ENCODE measurements at regions not wholly inside any gene's neighbourhood (a gene's known extent, or its start where the extent isn't known, plus 50 kb on each side); places are given as distances from the start of the nearest gene placed in this dataset.

DNA sequence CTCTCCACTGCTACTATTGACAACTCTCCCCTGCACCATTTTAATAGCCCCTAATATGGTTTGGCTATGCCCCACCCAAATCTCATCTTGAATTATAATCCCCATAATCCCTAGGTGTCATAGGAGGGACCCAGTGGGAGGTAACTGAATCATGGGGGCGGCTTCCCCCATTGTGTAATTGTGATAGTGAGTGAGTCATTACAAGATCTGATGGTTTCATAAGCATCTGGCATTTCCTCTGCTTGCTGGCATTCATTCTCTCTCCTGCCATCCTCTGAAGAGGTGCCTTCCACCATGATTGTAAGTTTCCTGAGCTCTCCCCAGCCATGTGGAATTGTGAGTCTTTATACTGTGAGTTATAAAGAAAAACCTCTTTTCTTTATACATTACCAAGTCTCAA is 74.1 kb upstream of the TCF21 start:
- H3K9me3 ChIP-seq (ENCODE audit: control insufficient read depth, insufficient read depth, low read length) = peaks cover 5% of the 10 kb centered on the region
- H3K4me1 ChIP-seq (ENCODE audit: insufficient read depth, low read length) = no peaks in the 10 kb centered on the region
- H3K9ac ChIP-seq (ENCODE audit: low read depth, low read length) = no peak overlapping the region
- no peaks in the 10 kb centered on the region for H3K36me3 ChIP-seq (ENCODE audit: insufficient read depth, low read length)

DNA sequence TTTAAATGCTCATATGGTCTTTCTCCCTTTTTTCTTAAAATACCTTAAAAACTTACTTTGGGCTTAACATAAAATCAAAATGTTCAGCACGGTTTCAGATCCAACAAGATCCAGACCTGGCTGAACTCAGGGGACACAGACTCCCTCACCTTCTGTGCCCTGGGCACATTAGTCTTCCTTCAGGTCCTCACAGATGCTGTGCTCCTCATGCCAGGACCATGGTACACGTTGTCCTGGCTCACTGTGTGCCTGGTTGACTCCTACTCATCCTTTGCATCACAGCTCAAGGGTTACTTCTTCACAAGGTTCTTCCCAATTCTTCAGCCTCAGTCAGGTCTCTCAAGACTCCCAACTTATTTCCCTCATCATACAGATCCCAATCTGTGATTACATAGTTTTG is 73.6 kb upstream of the TCF21 start:
- no peak overlapping the region for H3K9ac ChIP-seq (ENCODE audit: low read depth, low read length)
- no peaks in the 10 kb centered on the region for H3K4me1 ChIP-seq (ENCODE audit: insufficient read depth, low read length)
- no peaks in the 10 kb centered on the region for H3K36me3 ChIP-seq (ENCODE audit: insufficient read depth, low read length)
- H3K9me3 ChIP-seq (ENCODE audit: control insufficient read depth, insufficient read depth, low read length) = peaks cover 5% of the 10 kb centered on the region

DNA sequence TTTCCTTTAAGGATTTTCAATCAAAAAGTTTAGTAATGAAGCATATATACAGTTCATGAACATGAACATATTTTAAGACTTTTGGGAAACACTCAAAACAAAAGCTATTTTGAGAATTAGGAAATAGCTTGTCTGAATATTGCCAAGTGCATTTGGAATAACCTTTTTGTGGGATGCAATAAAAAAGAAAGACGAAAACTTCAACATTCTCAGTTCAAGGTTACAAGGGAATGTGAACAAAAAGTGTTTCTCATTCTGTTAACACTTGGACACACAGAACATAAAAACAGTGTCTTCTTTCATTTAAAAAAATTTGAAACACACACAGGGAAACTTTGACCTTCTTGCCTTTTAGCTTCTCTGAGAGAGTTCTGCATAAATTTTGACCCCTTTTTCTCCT is 72.7 kb upstream of the TCF21 start:
- Histone ChIP-seq H3K9ac (ENCODE audit: low read depth, low read length) (no peak overlapping the region), H3K36me3 (ENCODE audit: insufficient read depth, low read length) (no peaks in the 10 kb centered on the region), H3K4me1 (ENCODE audit: insufficient read depth, low read length) (no peaks in the 10 kb centered on the region)

DNA sequence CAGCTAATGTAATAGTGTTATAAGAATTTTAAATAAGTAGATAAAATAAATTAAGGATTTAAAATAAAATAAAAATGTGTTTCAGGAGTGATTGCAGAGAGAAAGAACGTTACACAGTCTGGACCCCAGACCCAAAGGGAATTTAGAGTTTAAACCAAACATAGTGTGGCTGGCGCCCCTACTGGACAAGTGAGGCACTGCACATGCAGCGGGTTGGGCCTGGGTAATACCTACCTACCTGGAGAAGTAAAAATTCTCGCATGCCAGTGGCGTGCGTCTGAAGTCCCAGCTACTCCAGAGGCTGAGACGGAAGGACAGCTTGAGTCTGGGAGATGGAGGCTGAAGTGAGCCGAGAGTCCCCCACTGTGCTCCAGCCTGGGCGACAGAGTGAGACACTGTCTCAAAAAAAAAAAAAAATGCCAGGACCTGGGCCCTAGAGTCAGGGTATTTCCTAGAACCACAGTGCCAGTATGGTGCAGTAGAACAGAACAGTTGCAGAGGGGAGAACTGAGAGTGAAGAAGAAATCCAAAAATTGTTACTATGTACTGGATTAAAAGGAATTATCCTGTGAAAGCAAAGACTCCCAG is 71.4 kb upstream of the TCF21 start:
- H3K36me3 ChIP-seq (ENCODE audit: insufficient read depth, low read length) = no peaks in the 10 kb centered on the region
- peaks cover 5% of the 10 kb centered on the region for H3K9me3 ChIP-seq (ENCODE audit: control insufficient read depth, insufficient read depth, low read length)
- no peaks in the 10 kb centered on the region for H3K4me1 ChIP-seq (ENCODE audit: insufficient read depth, low read length)
- H3K9ac ChIP-seq (ENCODE audit: low read depth, low read length) = no peak overlapping the region

More for the DNA sequence above, 72.7 kb upstream of the TCF21 start:
- H3K9me3 ChIP-seq (ENCODE audit: control insufficient read depth, insufficient read depth, low read length) = peaks cover 5% of the 10 kb centered on the region

DNA sequence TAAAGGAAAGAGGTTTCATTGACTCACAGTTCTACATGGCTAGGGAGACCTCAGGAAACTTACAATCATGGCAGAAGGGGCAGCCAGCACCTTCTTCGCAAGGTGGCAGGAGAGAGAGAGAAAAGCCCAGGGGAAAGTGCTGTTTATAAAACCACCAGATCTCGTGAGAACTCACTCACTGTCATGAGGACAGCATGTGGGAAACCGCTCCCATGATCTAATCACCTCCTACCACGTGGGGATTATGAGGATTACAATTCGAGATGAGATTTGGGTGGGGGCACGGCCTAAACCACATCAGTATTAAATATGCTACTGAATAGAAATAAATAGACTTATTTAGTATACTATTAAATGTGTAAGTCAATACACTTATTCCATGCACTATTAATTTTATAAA is 70.6 kb upstream of the TCF21 start:
- Histone ChIP-seq H3K9me3 (ENCODE audit: control insufficient read depth, insufficient read depth, low read length) (peaks cover 5% of the 10 kb centered on the region), H3K9ac (ENCODE audit: low read depth, low read length) (no peak overlapping the region), H3K36me3 (ENCODE audit: insufficient read depth, low read length) (no peaks in the 10 kb centered on the region), H3K4me1 (ENCODE audit: insufficient read depth, low read length) (no peaks in the 10 kb centered on the region)

DNA sequence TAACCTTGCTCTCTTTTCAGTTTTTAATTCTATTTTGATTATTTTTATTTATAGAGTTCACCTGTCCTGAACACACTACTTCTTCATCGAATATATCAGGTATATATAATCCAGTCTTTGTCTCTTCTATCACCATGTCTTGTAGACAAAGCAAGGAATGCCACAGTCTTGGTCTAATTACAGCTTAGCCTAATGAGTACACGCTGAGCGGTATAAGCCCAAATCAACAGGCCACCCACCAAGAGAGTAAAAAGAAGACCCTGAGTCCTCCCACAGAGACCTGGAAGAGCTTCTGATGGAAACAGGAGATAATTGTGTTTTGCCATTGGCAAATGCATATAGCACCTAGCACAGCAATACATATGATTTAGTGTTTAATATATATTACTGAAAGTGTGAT is 68.7 kb upstream of the TCF21 start:
- no peaks in the 10 kb centered on the region for H3K36me3 ChIP-seq (ENCODE audit: insufficient read depth, low read length)
- no peaks in the 10 kb centered on the region for H3K4me1 ChIP-seq (ENCODE audit: insufficient read depth, low read length)
- no peak overlapping the region for H3K9ac ChIP-seq (ENCODE audit: low read depth, low read length)
- peaks cover 5% of the 10 kb centered on the region for H3K9me3 ChIP-seq (ENCODE audit: control insufficient read depth, insufficient read depth, low read length)

DNA sequence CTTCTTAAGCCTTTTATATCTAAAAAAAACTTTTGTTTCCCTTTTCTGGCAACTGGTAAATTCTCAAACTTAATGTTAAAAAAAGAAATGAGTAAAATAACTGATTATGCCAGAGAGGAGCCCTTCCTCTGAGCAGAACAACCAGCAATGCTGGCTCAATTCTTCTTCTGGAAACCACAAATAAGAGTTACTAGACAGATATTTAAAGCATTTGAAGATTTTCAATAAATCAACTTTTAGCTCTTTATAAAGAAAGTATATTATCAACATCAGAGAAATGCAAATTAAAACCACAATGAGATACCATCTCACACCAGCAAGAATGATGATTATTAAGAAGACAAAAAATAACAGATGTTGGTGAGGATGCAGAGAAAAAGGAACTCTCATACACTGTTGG is 61.1 kb upstream of the TCF21 start:
- no peaks in the 10 kb centered on the region for H3K36me3 ChIP-seq (ENCODE audit: insufficient read depth, low read length)
- H3K9me3 ChIP-seq (ENCODE audit: control insufficient read depth, insufficient read depth, low read length) = no peaks in the 10 kb centered on the region
- H3K9ac ChIP-seq (ENCODE audit: low read depth, low read length) = no peak overlapping the region
- no peaks in the 10 kb centered on the region for H3K4me1 ChIP-seq (ENCODE audit: insufficient read depth, low read length)

DNA sequence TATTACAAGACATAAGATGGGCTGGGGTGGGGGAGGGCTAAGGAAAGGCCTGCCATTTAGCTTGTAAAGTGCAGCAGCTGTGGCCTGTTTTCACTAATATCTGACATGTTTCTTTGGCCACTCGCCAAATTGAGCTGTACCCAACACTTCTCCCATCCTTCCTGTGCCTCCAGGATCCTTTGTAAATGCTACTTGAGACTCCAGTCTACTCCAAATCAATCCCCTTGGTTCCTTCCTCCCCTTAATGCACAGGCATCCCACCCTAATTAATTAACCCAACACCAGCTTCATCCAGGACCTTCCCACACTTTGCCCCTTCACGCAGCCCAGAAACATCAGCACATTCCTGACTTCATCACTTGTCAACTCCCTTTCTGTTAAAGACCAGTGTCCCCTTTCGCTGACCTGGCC is 55.0 kb upstream of the TCF21 start:
- H3K4me1 ChIP-seq (ENCODE audit: insufficient read depth, low read length) = no peaks in the 10 kb centered on the region
- H3K36me3 ChIP-seq (ENCODE audit: insufficient read depth, low read length) = no peaks in the 10 kb centered on the region
- no peak overlapping the region for H3K9ac ChIP-seq (ENCODE audit: low read depth, low read length)
- no peaks in the 10 kb centered on the region for H3K9me3 ChIP-seq (ENCODE audit: control insufficient read depth, insufficient read depth, low read length)

DNA sequence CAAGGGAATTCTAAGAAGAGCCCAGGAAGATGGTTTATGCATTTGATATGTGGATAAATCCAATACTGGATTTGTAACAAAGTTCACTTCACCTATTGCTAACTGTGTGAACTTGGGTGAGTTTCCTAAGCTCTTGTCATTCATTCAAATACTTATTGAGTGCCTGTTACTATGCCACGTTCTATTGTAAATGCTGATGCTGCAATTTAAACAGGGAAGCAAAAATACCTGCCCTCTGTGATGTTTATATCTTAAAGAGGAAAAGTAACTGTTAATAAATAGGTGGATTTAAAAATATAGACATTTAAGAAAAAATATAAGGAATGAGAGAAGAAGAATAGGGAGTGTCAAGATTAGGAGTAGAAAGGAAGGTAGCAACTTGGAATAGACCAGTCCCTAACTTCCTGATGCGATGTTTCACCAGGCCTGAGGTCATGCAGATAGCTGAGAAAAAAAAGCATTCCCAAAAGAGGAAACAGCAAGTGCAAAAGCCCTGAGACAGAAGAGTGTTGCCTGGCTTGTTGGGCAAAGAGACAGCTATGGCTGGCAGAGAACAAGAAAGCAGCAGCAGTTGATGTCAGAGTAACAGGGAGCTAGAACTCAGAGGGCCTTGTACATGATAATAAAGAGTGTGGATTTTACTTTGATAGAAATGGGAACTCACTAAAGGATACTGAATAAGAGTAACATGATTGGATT is 54.3 kb upstream of the TCF21 start:
- Histone ChIP-seq H3K36me3 (ENCODE audit: insufficient read depth, low read length) (no peaks in the 10 kb centered on the region), H3K9ac (ENCODE audit: low read depth, low read length) (no peak overlapping the region), H3K9me3 (ENCODE audit: control insufficient read depth, insufficient read depth, low read length) (no peaks in the 10 kb centered on the region), H3K4me1 (ENCODE audit: insufficient read depth, low read length) (no peaks in the 10 kb centered on the region)

DNA sequence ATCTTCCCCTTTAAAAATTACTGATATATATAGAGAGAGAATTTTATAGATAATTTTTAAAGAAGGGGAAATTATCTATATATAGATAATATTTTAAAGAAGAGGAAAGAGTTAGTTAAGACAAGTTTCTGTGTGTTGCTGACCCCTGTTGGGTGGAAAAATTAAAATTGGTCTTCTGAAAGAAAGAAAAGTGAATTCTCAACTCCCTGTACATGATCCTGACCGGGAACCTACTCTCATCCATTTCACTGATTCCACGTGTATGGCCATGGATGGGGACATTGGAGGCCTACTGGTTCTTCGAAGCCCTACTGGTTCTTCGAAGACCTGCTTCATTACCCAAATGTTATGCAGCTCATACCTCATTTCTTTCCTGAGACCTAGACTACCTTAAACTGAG is 53.0 kb upstream of the TCF21 start:
- Histone ChIP-seq H3K36me3 (ENCODE audit: insufficient read depth, low read length) (no peaks in the 10 kb centered on the region), H3K9ac (ENCODE audit: low read depth, low read length) (no peak overlapping the region), H3K9me3 (ENCODE audit: control insufficient read depth, insufficient read depth, low read length) (no peaks in the 10 kb centered on the region)

DNA sequence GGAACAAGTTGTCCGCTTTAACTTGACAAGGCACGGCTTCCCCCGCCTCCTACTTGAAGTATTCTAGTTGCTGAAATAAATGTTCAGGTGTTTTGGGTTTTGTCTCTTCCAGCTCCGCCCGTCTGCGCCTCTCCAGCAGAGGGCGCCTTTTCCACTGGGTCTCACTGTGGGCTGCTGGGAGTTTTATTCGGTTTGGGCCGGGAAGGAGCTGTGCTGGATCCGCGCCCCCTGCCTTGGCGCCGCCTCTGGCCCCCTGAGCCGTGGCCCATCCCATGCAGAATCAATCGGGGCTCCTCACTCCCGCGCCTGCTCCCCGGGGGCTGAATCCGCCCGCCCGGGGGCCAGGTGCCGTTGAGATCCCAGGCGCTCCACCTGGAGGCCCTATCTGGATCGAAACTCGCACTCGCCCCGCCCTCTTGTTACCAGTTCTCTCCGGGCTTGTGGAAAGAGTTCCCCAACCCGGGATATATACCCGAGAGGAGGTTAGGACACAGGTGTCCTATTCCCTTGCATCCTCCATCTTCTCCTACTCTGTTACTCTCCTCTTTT is 51.0 kb upstream of the TCF21 start:
- Histone ChIP-seq H3K9me3 (ENCODE audit: control insufficient read depth, insufficient read depth, low read length) (no peaks in the 10 kb centered on the region), H3K36me3 (ENCODE audit: insufficient read depth, low read length) (no peaks in the 10 kb centered on the region), H3K9ac (ENCODE audit: low read depth, low read length) (peak overlapping the region; percentile 60), H3K4me1 (ENCODE audit: insufficient read depth, low read length) (peaks cover 7% of the 10 kb centered on the region; the same call in 1 of the 2 replicates)

More for the DNA sequence above, 53.0 kb upstream of the TCF21 start:
- no peaks in the 10 kb centered on the region for H3K4me1 ChIP-seq (ENCODE audit: insufficient read depth, low read length)

Measured in ES-I3 (cell line).